Stimulated activated CD4-positive, alpha-beta T cell treated with anti-CD3 and anti-CD28 coated beads, Interleukin-15, amount 100 ng/mL, for 48 hours (primary cell): ENCODE measurements at regions not wholly inside any gene's neighbourhood (a gene's known extent, or its start where the extent isn't known, plus 50 kb on each side); places are given as distances from the start of the nearest gene placed in this dataset.
"Not testable (repeated sequence)": the region's sequence is repeated elsewhere in the genome, so short reads cannot be mapped to it uniquely, and the experiment has no call there.

Source experiments
- DNase-seq, 2 donors: peaks; one replicate each; pipeline ENCODE4 v3.0.0-alpha.2; 2020; ENCODE audit warnings: low read depth in 2 of 2

GRCh38 chr16:17984810-17985209 is 351.7 kb downstream of the NPIPA8 start:
- no peak for DNase-seq

- no peak for DNase-seq
These were observed 352.5 kb downstream of the NPIPA8 start for GRCh38 chr16:17983847-17984639.

GRCh38 chr16:17983114-17983513 is 353.4 kb downstream of the NPIPA8 start:
- no peak for DNase-seq

- no peak for DNase-seq
These were observed 359.3 kb downstream of the NPIPA8 start for GRCh38 chr16:17977260-17977659.

- DNase-seq: no peak
These were observed 364.0 kb downstream of the NPIPA8 start for GRCh38 chr16:17972460-17972943.

- no peak for DNase-seq
These were observed 365.7 kb downstream of the NPIPA8 start for GRCh38 chr16:17970816-17971331.

GRCh38 chr16:17970157-17970765 is 366.3 kb downstream of the NPIPA8 start:
- DNase-seq: no peak

GRCh38 chr16:17965133-17965900 is 371.2 kb downstream of the NPIPA8 start:
- no peak for DNase-seq

- no peak for DNase-seq
These were observed 372.3 kb downstream of the NPIPA8 start for GRCh38 chr16:17964196-17964595.

- DNase-seq: no peak
These were observed 373.2 kb downstream of the NPIPA8 start for GRCh38 chr16:17963185-17963836.

GRCh38 chr16:17962726-17963125 is 373.8 kb downstream of the NPIPA8 start:
- DNase-seq: no peak

GRCh38 chr16:17961822-17962221 is 374.7 kb downstream of the NPIPA8 start:
- not testable (repeated sequence) for DNase-seq

- no peak for DNase-seq
These were observed 385.2 kb downstream of the NPIPA8 start for GRCh38 chr16:17951378-17951777.

GRCh38 chr16:17949982-17950250 is 386.6 kb downstream of the NPIPA8 start:
- DNase-seq: no peak

- DNase-seq: no peak
These were observed 387.2 kb downstream of the NPIPA8 start for GRCh38 chr16:17949141-17949981.

GRCh38 chr16:17947637-17948036 is 388.9 kb downstream of the NPIPA8 start:
- DNase-seq: no peak

GRCh38 chr16:17947165-17947564 is 389.4 kb downstream of the NPIPA8 start:
- DNase-seq: no peak

- no peak for DNase-seq
These were observed 391.4 kb downstream of the NPIPA8 start for GRCh38 chr16:17945080-17945601.

- DNase-seq: no peak
These were observed 392.2 kb downstream of the NPIPA8 start for GRCh38 chr16:17944345-17944744.

GRCh38 chr16:17942067-17942466 is 394.5 kb downstream of the NPIPA8 start:
- DNase-seq: no peak
